Testis (tissue), 2 donors: ENCODE measurements at regions not wholly inside any gene's neighbourhood (a gene's known extent, or its start where the extent isn't known, plus 50 kb on each side); places are given as distances from the start of the nearest gene placed in this dataset.

Experiments used
- DNase-seq: peaks from one replicate; pipeline ENCODE4 v3.0.0-alpha.2; 2019
- H3K27ac ChIP-seq, 2 donors: fragments of 200-600 bp; sonication (generic); one replicate each; pipeline ENCODE4 v1.5.1; 2019
- H3K27me3 ChIP-seq: fragments of 200-600 bp; sonication (generic); one replicate; pipeline ENCODE4 v1.5.1; 2019
- H3K36me3 ChIP-seq: fragments of 200-600 bp; sonication (generic); one replicate; pipeline ENCODE4 v1.5.1; 2017; ENCODE audit warnings: low read depth; ENCODE audit errors: missing control alignments
- H3K4me1 ChIP-seq: fragments of 200-600 bp; sonication (generic); one replicate; pipeline ENCODE4 v1.5.1; 2019
- H3K4me3 ChIP-seq, 2 donors: fragments of 200-600 bp; sonication (generic); one replicate each; pipeline ENCODE4 v1.5.1; 2017 to 2019
- H3K9me3 ChIP-seq: fragments of 200-600 bp; sonication (generic); one replicate; pipeline ENCODE4 v1.5.1; 2017
- POLR2A ChIP-seq: fragments of 450-650 bp; IDR thresholded peaks from one replicate; pipeline ENCODE4 v1.6.1; 2017; ENCODE audit warnings: antibody characterized with exemption, mild to moderate bottlenecking, moderate library complexity
- WGBS, 2 donors: methylation state at CpG; one replicate each; pipeline ENCODE4 v1.1.5; 2018; 5-methylcytosine and 5-hydroxymethylcytosine counted together
- intact Hi-C: fragments of 100-400 bp; cut with DNase I; formaldehyde crosslinking; loops from one replicate; pipeline ENCODE4 v1.15.1; 2023; ENCODE audit warnings: low total_unique reads
- TF ChIP-seq, protein P1 (sequence below), 3 experiments: fragments of 450-650 bp in 2 of 3; fragments of 200-600 bp in 1 of 3; sonication (generic) in 1 of 3; IDR thresholded peaks; one replicate each; pipeline ENCODE4 v1.5.1; 2016 to 2019; ENCODE audit warnings: antibody characterized with exemption in 3 of 3, mild to moderate bottlenecking in 2 of 3, moderate library complexity in 1 of 3

DNA sequence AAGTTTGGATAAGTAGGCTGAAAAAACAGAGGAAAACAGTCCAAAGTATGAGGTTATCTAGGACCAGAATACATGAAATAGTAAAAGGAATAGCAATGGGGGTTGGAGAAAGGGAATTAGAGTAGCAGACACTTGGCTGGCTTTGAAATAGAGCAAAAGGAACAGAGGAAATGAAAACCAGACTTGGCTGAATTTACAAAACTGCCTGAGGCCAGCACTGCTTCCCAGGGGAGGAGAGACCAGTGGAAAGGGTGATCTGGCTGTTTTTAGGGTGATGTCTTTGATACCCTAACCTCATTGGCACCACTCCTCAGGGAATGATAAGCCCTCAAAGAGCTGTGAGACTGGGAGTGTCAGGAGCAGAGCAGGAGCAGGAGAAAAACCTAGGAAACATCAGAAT, 413.4 kb upstream of the SLC30A5 start:
- intact Hi-C loops = no loop called here
- TF ChIP-seq, protein P1, sequence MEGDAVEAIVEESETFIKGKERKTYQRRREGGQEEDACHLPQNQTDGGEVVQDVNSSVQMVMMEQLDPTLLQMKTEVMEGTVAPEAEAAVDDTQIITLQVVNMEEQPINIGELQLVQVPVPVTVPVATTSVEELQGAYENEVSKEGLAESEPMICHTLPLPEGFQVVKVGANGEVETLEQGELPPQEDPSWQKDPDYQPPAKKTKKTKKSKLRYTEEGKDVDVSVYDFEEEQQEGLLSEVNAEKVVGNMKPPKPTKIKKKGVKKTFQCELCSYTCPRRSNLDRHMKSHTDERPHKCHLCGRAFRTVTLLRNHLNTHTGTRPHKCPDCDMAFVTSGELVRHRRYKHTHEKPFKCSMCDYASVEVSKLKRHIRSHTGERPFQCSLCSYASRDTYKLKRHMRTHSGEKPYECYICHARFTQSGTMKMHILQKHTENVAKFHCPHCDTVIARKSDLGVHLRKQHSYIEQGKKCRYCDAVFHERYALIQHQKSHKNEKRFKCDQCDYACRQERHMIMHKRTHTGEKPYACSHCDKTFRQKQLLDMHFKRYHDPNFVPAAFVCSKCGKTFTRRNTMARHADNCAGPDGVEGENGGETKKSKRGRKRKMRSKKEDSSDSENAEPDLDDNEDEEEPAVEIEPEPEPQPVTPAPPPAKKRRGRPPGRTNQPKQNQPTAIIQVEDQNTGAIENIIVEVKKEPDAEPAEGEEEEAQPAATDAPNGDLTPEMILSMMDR (IDR thresholded peaks at IDR 0.05) = no peak
- TF ChIP-seq POLR2A = no peak
- Histone ChIP-seq H3K27me3 (no peaks in the 10 kb centered on the region), H3K36me3 (no peaks in the 10 kb centered on the region), H3K9me3 (no peaks in the 10 kb centered on the region), H3K27ac (no peak overlapping the region), H3K4me1 (no peaks in the 10 kb centered on the region), H3K4me3 (no peak overlapping the region)
- DNase-seq = no peak

DNA sequence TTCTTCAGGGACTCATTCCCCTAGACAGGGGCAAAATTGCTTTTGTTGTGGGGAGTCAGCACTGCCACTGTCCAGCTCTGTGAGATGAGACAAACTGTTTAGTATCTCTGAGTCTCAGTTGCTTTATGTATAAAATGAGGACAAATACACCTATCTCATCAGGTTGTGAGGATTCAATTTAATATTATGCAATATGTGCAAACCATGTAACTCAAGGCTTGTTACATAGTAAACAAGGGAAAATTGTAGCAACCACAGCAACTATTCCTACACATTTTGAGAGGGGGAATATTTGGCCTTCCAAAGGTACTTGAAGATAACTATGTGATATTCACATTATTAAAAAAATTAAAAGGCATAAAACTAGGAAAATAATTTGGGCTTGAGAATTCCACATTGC, 411.9 kb upstream of the SLC30A5 start:
- Histone ChIP-seq H3K4me3 (no peak overlapping the region), H3K27me3 (no peaks in the 10 kb centered on the region), H3K27ac (no peak overlapping the region), H3K4me1 (no peaks in the 10 kb centered on the region), H3K36me3 (no peaks in the 10 kb centered on the region), H3K9me3 (no peaks in the 10 kb centered on the region)
- intact Hi-C loops = no loop called here
- DNase-seq = no peak
- TF ChIP-seq, protein P1 (IDR thresholded peaks at IDR 0.05) = no peak
- no peak for TF ChIP-seq POLR2A

DNA sequence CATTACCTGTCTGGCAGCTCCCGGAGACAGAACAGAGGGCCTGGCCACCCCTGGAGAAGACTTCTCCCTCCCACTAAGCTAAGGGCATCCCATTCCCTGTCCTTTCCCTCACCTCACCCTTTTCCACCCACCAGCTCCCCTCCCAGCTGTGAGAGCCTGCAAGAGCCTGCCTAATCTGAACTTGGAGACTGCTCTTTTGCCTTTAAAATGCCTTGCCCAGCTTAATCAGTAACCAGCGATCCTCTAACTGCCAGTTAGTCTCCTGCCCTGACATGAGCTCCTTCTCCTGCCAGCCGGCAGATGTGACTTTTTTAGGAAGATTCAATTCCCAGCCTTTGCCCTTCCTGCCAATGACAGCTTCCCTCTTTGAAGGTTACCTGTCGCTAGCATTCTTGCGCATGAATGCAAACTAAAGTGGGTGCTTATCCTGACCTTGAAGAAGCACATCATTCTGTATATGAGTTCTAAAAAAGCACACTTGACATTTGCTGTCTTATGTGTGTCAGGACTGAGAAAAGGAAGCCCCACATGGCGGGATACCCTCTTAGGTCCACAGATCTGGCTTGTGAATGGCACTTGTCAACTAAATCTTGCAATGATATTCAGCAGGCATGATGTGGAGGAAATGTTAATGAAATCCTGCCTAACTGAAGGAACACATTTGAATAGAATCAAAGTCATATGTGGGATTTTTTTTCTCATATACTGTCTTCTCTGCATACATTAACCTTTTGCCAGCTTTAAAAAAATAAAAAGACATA, 411.2 kb upstream of the SLC30A5 start:
- Histone ChIP-seq H3K27me3 (no peaks in the 10 kb centered on the region), H3K27ac (no peak overlapping the region), H3K4me1 (no peaks in the 10 kb centered on the region), H3K36me3 (no peaks in the 10 kb centered on the region), H3K9me3 (no peaks in the 10 kb centered on the region), H3K4me3 (no peak overlapping the region)
- no peak for DNase-seq
- 76 to 83% methylated on average over 6 of the region's 6 CpGs for WGBS, 2 donors
- intact Hi-C loops = no loop called here
- no peak for TF ChIP-seq POLR2A
- TF ChIP-seq, protein P1 (IDR thresholded peaks at IDR 0.05) = no peak

DNA sequence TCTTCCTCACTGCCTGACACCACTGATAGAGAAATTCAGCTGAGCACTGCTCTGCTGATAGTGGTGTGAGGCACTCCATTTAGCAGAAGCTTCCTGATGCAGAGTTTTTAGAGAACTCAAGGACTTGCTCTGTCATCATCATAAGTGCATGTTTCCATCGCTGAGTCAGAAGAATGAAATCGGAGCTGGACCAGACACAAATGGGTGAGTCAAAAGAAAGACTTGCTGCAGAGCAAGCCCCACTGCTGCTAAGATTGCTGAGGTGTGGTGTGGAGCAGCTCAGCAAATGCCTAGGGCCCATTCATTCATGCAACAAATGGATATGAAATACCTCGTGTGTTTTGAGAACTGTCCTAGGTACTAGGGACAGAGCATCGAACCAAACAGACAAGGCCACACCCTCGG, 410.2 kb upstream of the SLC30A5 start:
- intact Hi-C loops = no loop called here
- no peak for TF ChIP-seq POLR2A
- TF ChIP-seq, protein P1 (IDR thresholded peaks at IDR 0.05) = no peak
- Histone ChIP-seq H3K9me3 (no peaks in the 10 kb centered on the region), H3K4me3 (no peak overlapping the region), H3K27ac (no peak overlapping the region), H3K4me1 (no peaks in the 10 kb centered on the region), H3K27me3 (no peaks in the 10 kb centered on the region), H3K36me3 (no peaks in the 10 kb centered on the region)
- 60 to 67% methylated on average over 5 of the region's 5 CpGs for WGBS, 2 donors
- DNase-seq = no peak

DNA sequence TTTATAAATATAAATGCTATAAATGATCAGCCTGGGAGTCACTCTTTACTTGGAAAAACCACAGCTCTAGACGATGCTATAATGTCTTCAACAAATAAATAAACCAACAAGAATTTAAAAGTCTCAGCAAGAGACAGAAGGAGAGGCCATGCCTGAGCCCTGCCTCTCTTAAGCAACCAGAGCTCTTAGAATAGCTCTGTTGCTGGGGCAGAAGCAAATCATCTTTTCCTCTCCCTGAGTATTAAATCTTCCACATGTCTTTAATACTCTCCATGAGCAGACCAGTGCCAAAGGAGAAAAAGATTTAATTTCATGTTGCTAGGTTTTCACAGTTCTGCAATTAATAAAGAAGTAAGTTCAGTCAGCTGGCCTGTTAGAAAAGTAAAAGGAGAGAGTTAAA, 408.0 kb upstream of the SLC30A5 start:
- no peaks in the 10 kb centered on the region for H3K9me3 ChIP-seq
- H3K36me3 ChIP-seq = no peaks in the 10 kb centered on the region
- H3K27me3 ChIP-seq = no peaks in the 10 kb centered on the region
- H3K4me1 ChIP-seq = no peaks in the 10 kb centered on the region
- TF ChIP-seq, protein P1 (IDR thresholded peaks at IDR 0.05) = no peak
- TF ChIP-seq POLR2A = no peak
- 22 to 33% methylated on average over 1 of the region's 1 CpG for WGBS, 2 donors
- H3K27ac ChIP-seq = no peak overlapping the region
- intact Hi-C loops = no loop called here
- H3K4me3 ChIP-seq = no peak overlapping the region
- DNase-seq = no peak
